ENCODE measurements at regions not wholly inside any gene's neighbourhood (a gene's known extent, or its start where the extent isn't known, plus 50 kb on each side); places are given as distances from the start of the nearest gene placed in this dataset.
"Not testable (repeated sequence)": the region's sequence is repeated elsewhere in the genome, so short reads cannot be mapped to it uniquely, and the experiment has no call there.

- no peak for DNase-seq (ENCODE audit: low read depth)
Measured at GRCh38 chr21:35164971-35165483, 115.9 kb upstream of the RUNX1 start.

DNA sequence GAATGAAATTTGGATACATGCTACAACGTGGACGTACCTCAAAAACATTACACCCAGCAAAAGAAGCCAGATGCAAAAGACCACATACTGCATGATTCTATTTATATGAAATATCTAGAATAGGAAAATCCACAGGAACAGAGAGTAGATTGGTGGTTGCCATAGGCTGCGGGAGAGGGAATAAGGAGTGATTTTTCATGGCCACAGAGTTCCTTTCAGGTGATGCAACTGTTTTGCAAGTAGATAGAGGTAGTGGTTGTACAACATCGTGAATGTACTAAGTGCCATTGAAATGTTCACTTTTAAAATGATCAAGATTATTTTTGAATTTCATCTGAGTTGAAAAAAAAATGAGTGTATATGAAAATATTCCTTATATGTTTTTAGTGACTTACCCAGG, 115.3 kb upstream of the RUNX1 start:
- DNase-seq (ENCODE audit: low read depth): no peak

DNA sequence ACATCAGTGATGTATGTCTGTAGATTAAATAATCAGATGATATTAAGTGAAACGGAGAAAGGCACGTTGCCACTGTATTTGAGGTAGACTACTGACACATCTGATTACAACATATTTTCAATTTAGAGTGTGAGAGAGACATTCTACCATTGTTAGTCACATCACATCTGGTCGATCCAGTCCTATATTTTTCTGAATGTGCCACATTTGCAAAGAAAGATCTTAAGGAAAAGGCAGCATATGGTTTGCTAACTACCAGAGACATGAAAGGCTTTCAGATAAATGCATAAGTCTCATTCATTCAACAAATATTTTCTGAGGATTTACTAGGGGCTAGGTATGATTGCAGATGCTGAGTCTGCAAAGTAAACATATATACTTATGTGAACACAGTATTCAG, 114.3 kb upstream of the RUNX1 start:
- peak; percentile 61 for DNase-seq (ENCODE audit: low read depth)

DNA sequence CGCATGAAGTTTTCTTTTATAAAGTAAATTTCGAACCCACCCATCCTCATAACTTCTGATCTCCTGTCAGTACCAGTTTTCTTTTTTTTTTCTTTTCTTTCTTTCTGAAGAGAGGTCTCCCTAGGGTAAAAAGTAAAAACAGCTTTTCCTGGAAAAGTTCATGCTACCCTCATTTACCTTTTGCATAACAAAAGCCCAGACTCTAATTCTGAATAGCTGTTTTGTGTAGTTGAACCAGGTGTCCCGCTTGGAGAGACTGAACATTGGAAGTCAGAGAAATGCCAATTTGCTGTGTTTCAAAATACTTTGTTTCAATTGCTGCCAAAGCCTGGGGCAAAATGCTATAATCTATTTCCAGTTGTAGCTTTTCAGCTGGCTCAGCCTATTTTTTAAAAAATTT, 113.7 kb upstream of the RUNX1 start:
- no peak for DNase-seq (ENCODE audit: low read depth)

- no peak for DNase-seq (ENCODE audit: low read depth)
Measured at GRCh38 chr21:35159881-35160280, 110.8 kb upstream of the RUNX1 start.

GRCh38 chr21:35157374-35157773, 108.3 kb upstream of the RUNX1 start:
- DNase-seq (ENCODE audit: low read depth): not testable (repeated sequence)

DNA sequence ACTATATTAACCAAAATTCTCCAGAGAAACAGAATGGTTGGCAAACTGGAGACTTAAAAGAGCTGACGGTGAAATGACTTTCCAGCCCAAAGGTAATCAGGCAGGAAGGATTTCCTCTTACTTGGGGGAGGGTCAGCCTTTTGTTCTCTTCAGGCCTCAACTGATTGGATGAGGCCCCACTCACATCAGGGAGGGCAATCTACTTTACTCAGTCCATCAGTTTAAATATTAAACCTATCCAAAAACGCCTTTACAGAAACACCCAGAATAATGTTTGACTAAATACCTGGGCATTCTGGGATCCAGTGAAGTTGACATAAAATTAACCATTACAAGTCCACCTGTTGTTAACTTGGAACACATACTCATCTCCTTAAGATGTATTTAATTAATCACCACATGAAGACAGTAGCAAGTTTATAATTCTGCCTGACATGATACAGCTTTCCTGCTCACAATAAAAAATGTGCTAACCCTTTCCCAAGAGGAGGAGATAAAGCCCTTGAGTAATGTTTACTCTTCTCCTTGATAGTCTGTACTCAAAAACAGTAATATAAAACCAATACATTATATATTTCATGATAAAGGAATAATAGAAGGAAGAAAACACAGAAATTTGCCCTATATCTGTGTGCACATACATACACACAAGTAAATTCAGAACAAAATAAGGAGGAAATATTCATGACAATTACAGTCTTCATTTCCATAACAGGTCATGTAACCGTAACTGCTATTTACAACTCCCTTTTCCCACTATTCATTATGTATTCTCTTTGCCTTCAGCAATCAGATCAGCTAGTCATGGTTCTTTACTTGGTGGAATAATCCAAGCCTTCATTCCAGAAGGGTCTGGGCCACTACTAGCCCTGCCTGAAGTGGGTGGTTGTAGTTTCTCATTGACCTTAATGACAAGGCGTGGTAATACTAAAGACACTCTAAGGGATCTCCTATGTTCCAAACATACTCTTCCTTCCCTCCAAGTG, 107.5 kb upstream of the RUNX1 start:
- no peak for DNase-seq (ENCODE audit: low read depth)

GRCh38 chr21:35154788-35155187, 105.7 kb upstream of the RUNX1 start:
- DNase-seq (ENCODE audit: low read depth): no peak

- no peak for DNase-seq (ENCODE audit: low read depth)
Measured at GRCh38 chr21:35153671-35154070, 104.6 kb upstream of the RUNX1 start.

DNA sequence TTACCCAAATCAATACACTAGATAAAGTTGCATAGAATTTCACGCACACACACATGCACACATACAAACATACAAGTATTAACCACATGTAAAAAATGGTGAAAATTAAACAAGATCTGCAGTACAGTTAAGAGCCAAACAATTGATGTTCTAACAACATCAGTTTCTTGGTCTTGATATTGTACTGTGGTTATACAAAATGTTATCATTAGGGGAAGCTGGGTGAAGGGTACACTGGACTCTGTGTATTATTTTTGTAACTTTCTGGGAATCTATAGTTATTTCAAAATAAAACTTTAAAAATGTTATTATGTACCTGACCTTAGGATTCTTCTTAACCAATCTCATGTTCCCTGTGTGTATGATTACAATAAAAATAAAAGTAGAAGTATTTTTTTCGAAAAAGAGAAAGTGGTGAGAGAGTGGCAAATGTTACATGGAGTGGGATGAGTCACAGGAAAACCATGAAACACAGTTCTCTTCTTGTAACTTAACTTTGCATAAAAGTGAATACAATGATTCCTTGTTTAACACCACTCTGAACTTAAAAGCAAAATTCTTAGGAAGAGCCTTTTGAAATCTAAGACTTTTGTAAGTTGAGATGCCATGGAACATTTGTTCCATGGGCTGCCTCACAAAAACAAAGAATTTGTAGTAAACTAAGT, 101.6 kb upstream of the RUNX1 start:
- no peak for DNase-seq (ENCODE audit: low read depth)

DNA sequence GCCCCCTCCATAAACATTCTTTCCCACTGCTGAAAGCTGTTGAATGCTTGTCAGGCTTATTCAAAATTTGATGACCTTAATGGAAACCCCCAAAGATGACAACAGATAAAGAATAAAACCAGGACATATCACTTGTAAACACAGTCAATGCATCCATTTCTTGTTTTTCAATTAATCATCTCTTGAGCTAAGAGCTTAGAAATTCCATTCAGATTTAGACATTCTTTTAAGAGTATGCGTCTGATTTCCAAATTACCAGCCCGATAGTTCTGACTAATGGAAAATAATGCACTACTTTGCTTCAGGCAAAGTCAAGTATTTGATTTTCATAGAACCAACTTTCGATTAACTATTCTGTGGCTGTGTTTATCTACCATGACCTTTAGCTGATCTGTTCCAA, 100.6 kb upstream of the RUNX1 start:
- DNase-seq (ENCODE audit: low read depth): no peak

- no peak for DNase-seq (ENCODE audit: low read depth)
Measured at GRCh38 chr21:35147439-35147838, 98.3 kb upstream of the RUNX1 start.

DNA sequence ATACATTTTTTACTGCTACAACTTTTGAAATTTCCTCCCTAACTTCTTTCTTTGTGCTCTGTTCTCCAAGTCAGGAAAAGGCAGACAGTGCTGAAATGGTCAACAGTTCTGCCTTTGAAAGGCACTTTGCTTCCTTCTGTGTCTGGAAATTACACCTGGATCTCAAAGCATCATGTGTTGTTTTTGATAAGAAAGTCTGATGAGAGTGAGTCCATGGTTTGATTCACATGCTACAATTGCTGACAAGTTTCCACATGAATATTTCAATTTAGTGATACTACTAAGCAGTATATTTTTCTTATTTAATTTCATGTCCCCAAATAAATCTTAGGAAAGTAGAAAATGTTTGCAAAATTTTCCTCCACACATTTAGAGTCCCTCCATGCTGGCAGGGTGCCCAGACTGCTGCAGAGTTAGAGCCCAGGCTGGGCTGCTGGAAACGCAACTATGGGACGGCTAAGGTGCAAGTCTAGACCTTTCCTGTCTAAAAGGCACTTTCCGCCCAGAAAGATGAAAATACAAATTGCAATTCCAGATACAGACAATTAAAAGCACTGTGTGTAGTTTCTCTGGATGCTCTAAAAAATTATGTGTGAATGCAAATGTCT, 96.6 kb upstream of the RUNX1 start:
- no peak for DNase-seq (ENCODE audit: low read depth)

DNA sequence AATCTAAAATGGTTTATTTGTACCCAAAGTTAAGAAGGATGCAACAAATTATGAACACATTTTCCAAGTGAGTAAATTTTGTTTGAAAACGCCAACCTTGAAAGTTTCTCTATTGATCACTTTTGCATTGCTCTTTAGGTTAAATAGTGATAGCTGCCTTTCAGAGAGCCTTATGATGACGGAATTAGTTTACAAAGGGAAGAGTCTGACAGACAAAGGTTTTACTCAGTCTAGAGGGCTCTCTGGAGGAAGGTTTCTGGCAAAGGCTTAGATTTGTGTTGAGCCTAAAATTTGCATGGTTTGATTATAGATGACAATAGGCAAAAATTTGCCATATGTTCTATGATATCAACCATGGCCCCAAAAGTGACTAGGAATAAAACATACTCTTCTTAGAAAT, 95.9 kb upstream of the RUNX1 start:
- no peak for DNase-seq (ENCODE audit: low read depth)

- DNase-seq (ENCODE audit: low read depth): no peak
Measured at GRCh38 chr21:35142036-35142815, 93.1 kb upstream of the RUNX1 start.

- no peak for DNase-seq (ENCODE audit: low read depth)
Measured at GRCh38 chr21:35139382-35139715, 90.2 kb upstream of the RUNX1 start.

DNA sequence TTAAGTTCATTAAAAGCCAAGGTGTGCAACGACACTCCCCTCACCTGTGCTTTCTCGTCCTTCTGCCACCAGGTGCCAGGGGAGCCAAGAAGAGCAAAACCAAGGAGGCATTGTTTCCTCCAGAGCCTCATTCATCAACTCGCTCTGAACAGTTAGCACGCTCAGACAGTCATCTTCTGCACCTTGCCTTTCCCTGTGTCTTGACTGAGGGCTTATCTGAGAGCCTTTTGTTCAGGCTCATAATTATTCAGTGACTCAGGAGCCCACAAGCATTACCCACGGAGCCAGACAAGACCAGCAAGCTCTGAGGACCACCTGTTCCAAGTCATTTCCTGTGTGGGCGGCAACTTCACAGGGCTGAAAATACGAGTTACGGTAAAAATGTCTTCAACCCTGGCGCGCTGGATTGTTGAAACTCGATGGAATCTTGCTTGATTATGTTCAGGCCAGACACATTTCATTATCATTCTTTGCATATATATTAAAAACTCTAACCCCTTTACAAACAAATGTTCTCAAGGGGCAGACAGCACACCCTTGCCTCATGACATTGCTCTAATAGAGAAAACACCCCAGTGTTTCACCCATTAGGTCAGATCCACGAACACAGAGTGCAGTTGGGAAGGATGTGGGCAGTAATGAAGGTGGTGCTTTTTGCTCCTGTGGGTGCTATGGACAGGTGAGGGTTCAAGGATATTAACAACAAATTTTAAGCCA, 89.7 kb upstream of the RUNX1 start:
- DNase-seq (ENCODE audit: low read depth): no peak

GRCh38 chr21:35136586-35137219, 87.6 kb upstream of the RUNX1 start:
- DNase-seq (ENCODE audit: low read depth): no peak

GRCh38 chr21:35136106-35136505, 87.0 kb upstream of the RUNX1 start:
- no peak for DNase-seq (ENCODE audit: low read depth)

DNA sequence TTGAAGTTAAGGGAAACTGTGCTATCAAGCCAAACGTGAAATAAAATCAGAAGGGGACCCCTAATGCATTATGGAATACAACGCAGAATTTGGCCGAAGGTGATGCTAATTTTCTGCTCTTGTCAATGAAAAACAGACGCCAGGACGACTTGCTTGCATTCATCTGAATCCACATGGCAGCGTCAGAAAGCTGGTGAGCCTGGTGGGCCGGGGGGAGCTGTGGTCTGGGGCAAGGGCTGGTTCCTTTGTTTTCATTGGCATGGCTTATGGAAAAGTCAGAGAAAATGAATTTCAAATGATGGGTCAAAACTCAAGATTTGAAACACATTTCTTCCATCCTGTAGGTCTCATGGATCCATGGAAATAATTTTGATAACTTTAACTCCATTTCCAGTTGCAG, 86.4 kb upstream of the RUNX1 start:
- no peak for DNase-seq (ENCODE audit: low read depth)

GRCh38 chr21:35134309-35134708, 85.2 kb upstream of the RUNX1 start:
- no peak for DNase-seq (ENCODE audit: low read depth)
